Lower leg skin (tissue), 3 donors: ENCODE measurements at regions not wholly inside any gene's neighbourhood (a gene's known extent, or its start where the extent isn't known, plus 50 kb on each side); places are given as distances from the start of the nearest gene placed in this dataset.

Experiments used
- POLR2A ChIP-seq, 2 donors: fragments of 450-650 bp; IDR thresholded peaks; one replicate each; pipeline ENCODE4 v1.6.1; 2016 to 2017; ENCODE audit warnings: antibody characterized with exemption in 2 of 2, mild to moderate bottlenecking in 1 of 2, moderate library complexity in 1 of 2
- TF ChIP-seq, protein P1 (sequence below), 3 donors: fragments of 450-650 bp; IDR thresholded peaks; one replicate each; pipeline ENCODE4 v1.5.1; 2016; ENCODE audit warnings: antibody characterized with exemption in 3 of 3, mild to moderate bottlenecking in 3 of 3, moderate library complexity in 2 of 3

DNA sequence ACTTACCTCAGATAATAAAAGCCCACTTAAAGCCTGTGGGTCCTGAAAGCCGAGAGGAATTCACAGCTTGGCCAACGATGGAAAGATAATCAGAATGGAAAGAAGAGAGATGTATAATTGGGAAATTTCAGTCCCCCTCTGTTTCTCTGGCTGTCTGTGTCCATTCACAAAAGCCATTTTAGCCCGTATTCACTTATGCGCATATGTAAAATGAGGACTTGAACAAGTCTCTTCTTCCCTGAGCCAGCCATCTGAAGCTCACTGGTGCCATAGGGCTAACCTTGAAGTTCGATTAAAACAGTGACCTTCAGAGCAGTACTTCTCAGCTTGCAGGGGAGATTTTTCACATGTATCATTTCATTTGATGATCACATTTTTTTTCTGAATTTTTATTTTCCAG, 527.2 kb downstream of the GRIN2A start:
- TF ChIP-seq, protein P1, sequence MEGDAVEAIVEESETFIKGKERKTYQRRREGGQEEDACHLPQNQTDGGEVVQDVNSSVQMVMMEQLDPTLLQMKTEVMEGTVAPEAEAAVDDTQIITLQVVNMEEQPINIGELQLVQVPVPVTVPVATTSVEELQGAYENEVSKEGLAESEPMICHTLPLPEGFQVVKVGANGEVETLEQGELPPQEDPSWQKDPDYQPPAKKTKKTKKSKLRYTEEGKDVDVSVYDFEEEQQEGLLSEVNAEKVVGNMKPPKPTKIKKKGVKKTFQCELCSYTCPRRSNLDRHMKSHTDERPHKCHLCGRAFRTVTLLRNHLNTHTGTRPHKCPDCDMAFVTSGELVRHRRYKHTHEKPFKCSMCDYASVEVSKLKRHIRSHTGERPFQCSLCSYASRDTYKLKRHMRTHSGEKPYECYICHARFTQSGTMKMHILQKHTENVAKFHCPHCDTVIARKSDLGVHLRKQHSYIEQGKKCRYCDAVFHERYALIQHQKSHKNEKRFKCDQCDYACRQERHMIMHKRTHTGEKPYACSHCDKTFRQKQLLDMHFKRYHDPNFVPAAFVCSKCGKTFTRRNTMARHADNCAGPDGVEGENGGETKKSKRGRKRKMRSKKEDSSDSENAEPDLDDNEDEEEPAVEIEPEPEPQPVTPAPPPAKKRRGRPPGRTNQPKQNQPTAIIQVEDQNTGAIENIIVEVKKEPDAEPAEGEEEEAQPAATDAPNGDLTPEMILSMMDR (IDR thresholded peaks at IDR 0.05) = no peak
- no peak for TF ChIP-seq POLR2A (IDR thresholded peaks at IDR 0.05)
